BJ (cell line): ENCODE measurements at regions not wholly inside any gene's neighbourhood (a gene's known extent, or its start where the extent isn't known, plus 50 kb on each side); places are given as distances from the start of the nearest gene placed in this dataset.
"Not testable (repeated sequence)": the region's sequence is repeated elsewhere in the genome, so short reads cannot be mapped to it uniquely, and the experiment has no call there.

Source experiments
- CTCF ChIA-PET: fragments of 350-600 bp; formaldehyde crosslinking; extraction: SDS; loops from one replicate; lab custom pipeline; 2021; ENCODE audit warnings: antibody characterized with exemption, inconsistent platforms; lab: Yijun Ruan, JAX
- POLR2A ChIA-PET: fragments of 300-600 bp; sonication (Branson Sonifier 250); formaldehyde crosslinking; extraction: SDS; loops from one replicate; lab custom pipeline; 2021; ENCODE audit warnings: antibody characterized with exemption; lab: Charles Lee
- DNase-seq: peaks from one replicate; pipeline ENCODE4 v3.0.0-alpha.2; 2011; ENCODE audit warnings: low read depth
- H3K27me3 ChIP-seq: 2 replicates; pipeline ENCODE4 v1.6.0; 2011; ENCODE audit warnings: low read length; ENCODE audit not compliant: control insufficient read depth, insufficient read depth
- H3K36me3 ChIP-seq: 2 replicates; pipeline ENCODE4 v1.5.1; 2011; ENCODE audit warnings: low read length; ENCODE audit not compliant: control insufficient read depth, insufficient read depth
- H3K4me3 ChIP-seq: 2 replicates; pipeline ENCODE4 v1.5.1; 2011; ENCODE audit warnings: low read depth, mild to moderate bottlenecking, control low read depth, low read length
- TF ChIP-seq, protein P1 (sequence below): IDR thresholded peaks from 2 replicates; pipeline ENCODE4 v1.5.1; 2011; ENCODE audit warnings: low read depth, mild to moderate bottlenecking, control low read depth, inconsistent platforms, low read length, moderate library complexity; ENCODE audit not compliant: insufficient read depth

DNA sequence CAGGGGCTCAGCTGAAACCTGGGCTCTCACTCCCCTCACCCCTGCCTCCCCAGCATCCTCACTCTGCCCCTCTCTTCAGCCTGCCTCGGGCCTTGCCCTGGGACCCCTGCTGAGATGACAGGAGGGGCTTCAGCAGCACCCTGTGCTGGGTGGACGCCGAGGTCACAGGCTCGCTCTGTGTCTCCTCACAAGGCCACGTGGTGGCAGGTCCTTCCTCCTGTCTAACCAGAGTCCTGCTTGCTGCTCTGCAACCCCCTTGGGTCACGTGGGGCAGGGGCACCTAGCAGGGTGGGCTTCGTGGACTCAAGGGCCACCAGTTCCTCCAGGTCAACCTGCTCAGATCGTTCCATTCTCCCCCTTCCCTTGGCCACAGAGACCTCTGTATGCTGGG lies 90.4 kb downstream of the TMEM121 start:
- DNase-seq: no peak
- POLR2A ChIA-PET: no interaction called here
- TF ChIP-seq, protein P1, sequence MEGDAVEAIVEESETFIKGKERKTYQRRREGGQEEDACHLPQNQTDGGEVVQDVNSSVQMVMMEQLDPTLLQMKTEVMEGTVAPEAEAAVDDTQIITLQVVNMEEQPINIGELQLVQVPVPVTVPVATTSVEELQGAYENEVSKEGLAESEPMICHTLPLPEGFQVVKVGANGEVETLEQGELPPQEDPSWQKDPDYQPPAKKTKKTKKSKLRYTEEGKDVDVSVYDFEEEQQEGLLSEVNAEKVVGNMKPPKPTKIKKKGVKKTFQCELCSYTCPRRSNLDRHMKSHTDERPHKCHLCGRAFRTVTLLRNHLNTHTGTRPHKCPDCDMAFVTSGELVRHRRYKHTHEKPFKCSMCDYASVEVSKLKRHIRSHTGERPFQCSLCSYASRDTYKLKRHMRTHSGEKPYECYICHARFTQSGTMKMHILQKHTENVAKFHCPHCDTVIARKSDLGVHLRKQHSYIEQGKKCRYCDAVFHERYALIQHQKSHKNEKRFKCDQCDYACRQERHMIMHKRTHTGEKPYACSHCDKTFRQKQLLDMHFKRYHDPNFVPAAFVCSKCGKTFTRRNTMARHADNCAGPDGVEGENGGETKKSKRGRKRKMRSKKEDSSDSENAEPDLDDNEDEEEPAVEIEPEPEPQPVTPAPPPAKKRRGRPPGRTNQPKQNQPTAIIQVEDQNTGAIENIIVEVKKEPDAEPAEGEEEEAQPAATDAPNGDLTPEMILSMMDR: no peak

DNA sequence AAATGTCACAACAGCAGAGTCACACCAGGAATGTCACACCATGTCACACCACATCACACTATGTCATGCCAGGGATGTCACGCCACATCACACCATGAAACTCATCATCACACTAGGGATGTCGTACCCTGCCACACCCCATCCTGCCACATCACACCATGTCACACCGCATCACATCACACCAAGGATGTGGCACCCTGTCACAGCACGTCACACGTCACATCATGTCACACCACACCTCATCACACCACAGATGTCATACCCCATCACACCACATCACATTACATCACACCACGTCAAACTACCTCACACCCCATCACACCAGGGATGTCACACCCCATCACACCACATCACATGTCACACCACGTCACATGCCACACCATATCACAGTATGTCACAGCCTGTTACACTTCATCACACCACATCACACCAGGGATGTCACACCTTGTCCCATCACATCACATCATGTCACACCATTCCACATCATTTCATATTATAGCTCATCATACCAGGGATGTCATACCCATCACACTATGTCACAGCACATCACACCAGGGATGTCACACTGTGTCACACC lies 90.9 kb downstream of the TMEM121 start:
- ChIA-PET CTCF (no interaction called here), POLR2A (no interaction called here)
- Histone ChIP-seq H3K4me3 (no peak overlapping the region), H3K36me3 (no peaks in the 10 kb centered on the region), H3K27me3 (no peaks in the 10 kb centered on the region)
- TF ChIP-seq, protein P1: no peak
- DNase-seq: no peak

More for the DNA sequence above, 90.4 kb downstream of the TMEM121 start:
- H3K4me3 ChIP-seq: no peak overlapping the region
- CTCF ChIA-PET: no interaction called here
- H3K27me3 ChIP-seq: no peaks in the 10 kb centered on the region
- H3K36me3 ChIP-seq: no peaks in the 10 kb centered on the region

DNA sequence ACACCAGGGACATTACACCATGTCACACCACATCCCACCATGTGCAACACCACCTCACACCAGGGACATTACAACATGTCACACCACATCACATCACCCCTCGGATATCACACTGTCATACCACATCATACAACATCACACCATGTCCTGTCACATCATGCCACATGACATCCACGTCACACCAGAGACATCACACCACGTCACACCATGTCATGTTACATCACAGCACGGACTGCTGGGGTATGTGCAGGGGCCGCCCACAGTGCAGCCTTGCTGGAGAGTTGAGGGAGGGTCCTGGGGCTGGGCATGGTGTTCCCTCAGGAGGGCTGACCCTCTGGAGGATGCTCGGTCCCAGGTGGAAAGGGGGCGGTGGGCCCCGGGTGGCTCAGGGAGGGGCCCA lies 91.4 kb downstream of the TMEM121 start:
- POLR2A ChIA-PET, H3K4me3 ChIP-seq, H3K27me3 ChIP-seq, H3K36me3 ChIP-seq, CTCF ChIA-PET, DNase-seq: not testable (repeated sequence)

DNA sequence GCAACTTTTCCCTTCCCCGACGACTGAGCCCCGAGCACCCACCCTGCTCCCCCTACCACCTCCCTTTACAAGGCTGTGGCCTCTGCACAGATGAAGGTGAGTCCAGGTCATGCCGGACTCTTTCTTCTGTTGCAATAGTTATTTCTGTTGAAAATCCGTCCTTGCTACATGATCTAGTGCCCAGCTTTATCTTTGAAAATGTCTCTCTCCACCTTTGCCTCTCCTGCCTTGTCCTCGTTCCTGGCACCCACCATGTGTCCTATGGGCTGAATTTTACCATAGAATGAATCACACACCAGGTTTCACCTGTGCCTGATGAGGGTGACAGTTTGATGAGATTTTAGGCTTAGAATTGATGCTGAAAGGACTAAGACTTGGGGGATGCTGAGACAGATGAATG lies 92.9 kb downstream of the TMEM121 start:
- H3K27me3 ChIP-seq, DNase-seq, CTCF ChIA-PET, POLR2A ChIA-PET, H3K36me3 ChIP-seq, H3K4me3 ChIP-seq: not testable (repeated sequence)

DNA sequence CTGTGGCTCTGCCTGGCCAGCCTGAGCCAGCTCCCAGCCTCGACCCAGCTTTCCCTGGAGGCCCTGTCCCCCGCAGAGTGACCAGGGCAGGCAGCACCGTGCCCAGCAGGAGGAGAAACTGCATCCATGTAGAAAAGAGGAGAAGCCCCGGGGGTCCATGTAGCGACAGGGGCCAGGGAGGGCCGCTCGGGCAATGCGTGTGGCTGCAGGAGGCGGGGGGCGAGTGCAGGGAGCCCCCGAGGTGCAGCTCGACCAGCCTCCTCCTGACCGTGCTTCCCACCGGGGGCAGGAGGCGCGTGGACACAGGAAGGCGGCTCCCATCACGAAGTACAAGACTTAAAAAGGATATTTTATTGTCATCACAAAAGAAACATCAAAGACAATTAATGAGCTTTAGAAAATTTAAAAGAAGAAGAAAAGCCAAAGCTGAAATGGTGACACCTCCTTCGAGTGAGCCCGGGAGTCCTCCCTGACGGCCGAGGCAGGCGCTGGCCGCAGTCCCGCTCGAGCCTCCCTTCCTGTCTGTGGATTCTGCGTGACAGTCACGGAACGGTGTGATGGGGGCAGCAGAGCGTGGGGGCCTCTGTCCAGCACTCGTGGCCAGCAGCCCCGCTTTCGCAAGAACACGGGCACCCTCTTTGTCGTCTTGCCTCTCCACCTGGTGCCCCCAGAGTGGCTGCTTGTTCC lies 93.9 kb downstream of the TMEM121 start:
- H3K4me3 ChIP-seq, POLR2A ChIA-PET, DNase-seq, CTCF ChIA-PET, H3K36me3 ChIP-seq, H3K27me3 ChIP-seq: not testable (repeated sequence)

DNA sequence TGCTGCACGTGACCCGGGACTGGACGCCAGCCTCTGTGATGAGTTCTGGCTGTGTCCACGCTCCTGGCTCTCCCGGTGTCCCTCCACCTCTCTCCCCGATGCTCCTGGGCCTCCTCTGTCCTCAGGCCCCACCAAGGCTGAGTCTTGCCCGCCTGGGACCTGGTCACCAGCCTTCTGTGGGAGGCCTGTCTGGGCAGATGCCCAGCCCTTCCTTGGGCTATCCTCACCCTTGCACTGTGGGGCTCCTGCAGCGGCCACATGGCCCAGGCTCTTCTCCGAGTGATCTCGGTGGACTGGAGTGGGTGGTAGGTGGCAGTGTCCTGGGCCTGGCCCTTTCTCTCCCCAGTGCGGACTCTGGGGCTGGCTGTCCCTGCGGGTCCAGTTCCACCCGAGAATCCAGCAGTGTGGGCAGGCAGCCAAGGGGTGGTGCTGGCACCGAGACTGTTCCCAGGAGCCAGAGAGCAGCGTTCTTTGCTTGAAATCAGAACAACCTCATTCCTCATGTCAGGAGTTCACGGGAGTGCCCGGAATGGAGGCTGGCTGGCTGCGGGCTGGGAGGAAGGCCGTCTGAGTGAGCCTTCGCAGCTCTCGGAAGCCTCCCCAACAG lies 94.6 kb downstream of the TMEM121 start:
- H3K4me3 ChIP-seq, H3K27me3 ChIP-seq, CTCF ChIA-PET, DNase-seq, H3K36me3 ChIP-seq, POLR2A ChIA-PET: not testable (repeated sequence)

DNA sequence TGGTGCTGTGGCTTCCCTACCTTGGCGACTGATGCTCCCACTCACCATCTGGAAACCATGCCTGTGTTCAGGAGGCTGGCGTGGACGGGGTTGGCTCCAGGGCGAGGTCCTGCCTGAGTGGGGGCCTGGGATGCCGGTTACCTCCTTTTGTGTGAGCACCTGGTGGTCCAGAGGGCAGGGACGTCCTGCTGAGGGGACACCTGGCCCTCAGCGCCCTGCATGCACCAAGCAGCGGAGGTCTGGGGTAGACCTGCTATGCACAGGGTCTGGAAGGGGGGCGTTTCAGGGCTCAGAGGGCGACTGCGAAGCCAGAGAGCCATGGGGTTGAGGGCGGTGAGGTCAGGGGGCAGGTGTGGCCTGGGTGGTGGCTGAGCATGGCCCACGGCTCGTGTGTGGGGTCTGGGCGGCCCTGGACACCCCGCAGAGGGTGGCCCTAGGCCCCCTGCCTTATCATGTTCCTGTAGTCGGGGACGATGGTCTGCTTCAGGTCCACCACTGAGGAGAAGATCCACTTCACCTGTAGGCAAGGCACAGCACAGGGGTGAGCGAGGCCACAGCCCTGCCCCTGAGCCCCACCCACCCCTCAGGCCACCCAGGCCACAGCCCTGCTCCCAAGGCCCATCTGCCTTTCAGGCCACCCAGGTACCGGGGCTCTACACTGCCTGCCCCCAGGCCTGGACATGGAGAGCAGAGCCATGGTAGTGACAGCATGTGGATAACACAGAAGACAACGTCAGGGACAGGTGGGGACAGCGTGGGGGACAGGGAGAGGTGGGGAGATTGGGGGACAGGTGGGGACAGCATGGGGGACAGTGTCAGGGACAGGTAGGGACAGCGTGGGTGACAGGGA lies 95.3 kb downstream of the TMEM121 start:
- H3K36me3 ChIP-seq, H3K27me3 ChIP-seq, POLR2A ChIA-PET, DNase-seq, H3K4me3 ChIP-seq, CTCF ChIA-PET: not testable (repeated sequence)
